B cell (primary cell): ENCODE measurements at regions not wholly inside any gene's neighbourhood (a gene's known extent, or its start where the extent isn't known, plus 50 kb on each side); places are given as distances from the start of the nearest gene placed in this dataset.

ENCODE experiments used
- ATAC-seq: fragments of 200-7000 bp; cut with Tn5 transposase; one replicate; pipeline ENCODE4 v1.10.0; 2021; ENCODE audit warnings: low read depth, mild to moderate bottlenecking, moderate number of reproducible peaks, moderate library complexity
- CTCF ChIA-PET: fragments of 350-600 bp; sonication (Branson Sonifier 250); formaldehyde crosslinking; loops from one replicate; lab custom pipeline; 2021; ENCODE audit warnings: antibody characterized with exemption, inconsistent platforms; lab: Charles Lee
- POLR2A ChIA-PET: fragments of 350-600 bp; sonication (Branson Sonifier 250); formaldehyde crosslinking; loops from one replicate; lab custom pipeline; 2021; ENCODE audit warnings: antibody characterized with exemption; lab: Charles Lee
- DNase-seq: peaks from one replicate; pipeline ENCODE4 v3.0.0; 2013
- H2AFZ ChIP-seq: 2 replicates; pipeline ENCODE4 v1.6.1; 2012; ENCODE audit warnings: mild to moderate bottlenecking, low read depth, low read length; ENCODE audit not compliant: insufficient read depth, poor library complexity, severe bottlenecking
- H3K27ac ChIP-seq, 2 donors: 1 replicate in 1 of 2; 2 replicates in 1 of 2; pipeline ENCODE4 v1.5.1; 2012 to 2013; ENCODE audit warnings: low read length in 2 of 2, mild to moderate bottlenecking in 2 of 2, moderate library complexity in 1 of 2
- H3K27me3 ChIP-seq, 4 experiments: fragments of 200-600 bp in 1 of 4; sonication (generic) in 1 of 4; replicated peaks in 1 of 4; 1 replicate in 2 of 4; 2 replicates in 2 of 4; pipeline versions ENCODE4 v1.6.1 to v1.7.0; 2013 to 2016; ENCODE audit warnings: low read length in 3 of 4, mild to moderate bottlenecking in 2 of 4, mixed read lengths in 1 of 4, moderate library complexity in 1 of 4; ENCODE audit not compliant: insufficient read depth in 4 of 4, control insufficient read depth in 3 of 4; ENCODE audit errors: control extremely low read depth in 1 of 4
- H3K36me3 ChIP-seq, 2 experiments: replicated peaks in 1 of 2; 1 replicate in 1 of 2; 2 replicates in 1 of 2; pipeline versions ENCODE4 v1.6.1 to v1.7.1; 2013; ENCODE audit warnings: low read length in 1 of 2; ENCODE audit not compliant: insufficient read depth in 2 of 2, control insufficient read depth in 1 of 2; ENCODE audit errors: control extremely low read depth in 1 of 2, extremely low read depth in 1 of 2
- H3K4me1 ChIP-seq, 2 donors: fragments of 200-600 bp in 1 of 2; sonication (generic) in 1 of 2; 1 replicate in 1 of 2; 2 replicates in 1 of 2; pipeline versions ENCODE4 v1.5.1 to v1.6.1; 2013 to 2017; ENCODE audit warnings: low read length in 2 of 2; ENCODE audit not compliant: control insufficient read depth in 2 of 2, insufficient read depth in 2 of 2
- H3K4me2 ChIP-seq: replicated peaks from 2 replicates; pipeline ENCODE3; 2012; ENCODE audit warnings: mild to moderate bottlenecking, low read depth, low read length; ENCODE audit not compliant: poor library complexity, severe bottlenecking
- H3K4me3 ChIP-seq, 5 experiments: fragments of 200-600 bp in 1 of 5; sonication (generic) in 1 of 5; 1 replicate in 3 of 5; 2 replicates in 2 of 5; pipeline versions ENCODE4 v1.5.1 to v1.7.0; 2011 to 2016; ENCODE audit warnings: low read length in 4 of 5, mild to moderate bottlenecking in 4 of 5, low read depth in 2 of 5, control low read depth in 1 of 5, moderate library complexity in 1 of 5; ENCODE audit not compliant: insufficient read depth in 1 of 5; ENCODE audit errors: control extremely low read depth in 1 of 5, extremely low read depth in 1 of 5
- H3K79me2 ChIP-seq: fragments of 200-600 bp; sonication (generic); one replicate; pipeline ENCODE4 v1.6.0; 2016; ENCODE audit warnings: low read length; ENCODE audit not compliant: control insufficient read depth, insufficient read depth
- H3K9ac ChIP-seq: fragments of 200-600 bp; sonication (generic); 2 replicates; pipeline ENCODE4 v1.6.1; 2017; ENCODE audit warnings: mild to moderate bottlenecking, low read length, moderate library complexity
- H3K9me3 ChIP-seq, 3 donors: one replicate each; pipeline versions ENCODE4 v1.6.1 to v1.7.1; 2013; ENCODE audit warnings: low read length in 2 of 3; ENCODE audit not compliant: control insufficient read depth in 2 of 3, insufficient read depth in 1 of 3; ENCODE audit errors: control extremely low read depth in 1 of 3
- H4K20me1 ChIP-seq: 2 replicates; pipeline ENCODE4 v1.6.0; 2012; ENCODE audit warnings: mild to moderate bottlenecking, low read length; ENCODE audit not compliant: insufficient read depth, control insufficient read depth, poor library complexity, severe bottlenecking
- H3K27ac Mint-ChIP-seq: one replicate; pipeline ENCODE4 v1.8.0; 2021; ENCODE audit warnings: mixed read lengths
- H3K27me3 Mint-ChIP-seq: one replicate; pipeline ENCODE4 v1.8.0; 2021; ENCODE audit warnings: mixed read lengths
- H3K4me1 Mint-ChIP-seq: one replicate; pipeline ENCODE4 v1.8.0; 2021; ENCODE audit warnings: mixed read lengths
- H3K4me3 Mint-ChIP-seq: one replicate; pipeline ENCODE4 v1.8.0; 2021; ENCODE audit warnings: mixed read lengths
- H3K9me3 Mint-ChIP-seq: one replicate; pipeline ENCODE4 v1.8.0; 2022; ENCODE audit warnings: mixed read lengths; ENCODE audit not compliant: insufficient read depth
- CTCF ChIP-seq: fragments of 200-600 bp; IDR thresholded peaks from one replicate; pipeline ENCODE4 v1.8.0; 2022; ENCODE audit warnings: antibody characterized with exemption, mild to moderate bottlenecking
- EZH2 ChIP-seq: IDR thresholded peaks from 2 replicates; pipeline ENCODE4 v1.6.1; 2012; ENCODE audit warnings: borderline replicate concordance, low read depth, mild to moderate bottlenecking, moderate library complexity, low read length; ENCODE audit not compliant: insufficient read depth, poor library complexity, severe bottlenecking
- WGBS: methylation state at CpG from one replicate; pipeline ENCODE4 v1.1.5; 2013; ENCODE audit warnings: missing lambda C conversion rate; ENCODE audit not compliant: insufficient coverage; 5-methylcytosine and 5-hydroxymethylcytosine counted together
- intact Hi-C: fragments of 100-400 bp; cut with micrococcal nuclease; formaldehyde crosslinking; loops from one replicate; pipeline ENCODE4 v1.10.0; 2022

DNA sequence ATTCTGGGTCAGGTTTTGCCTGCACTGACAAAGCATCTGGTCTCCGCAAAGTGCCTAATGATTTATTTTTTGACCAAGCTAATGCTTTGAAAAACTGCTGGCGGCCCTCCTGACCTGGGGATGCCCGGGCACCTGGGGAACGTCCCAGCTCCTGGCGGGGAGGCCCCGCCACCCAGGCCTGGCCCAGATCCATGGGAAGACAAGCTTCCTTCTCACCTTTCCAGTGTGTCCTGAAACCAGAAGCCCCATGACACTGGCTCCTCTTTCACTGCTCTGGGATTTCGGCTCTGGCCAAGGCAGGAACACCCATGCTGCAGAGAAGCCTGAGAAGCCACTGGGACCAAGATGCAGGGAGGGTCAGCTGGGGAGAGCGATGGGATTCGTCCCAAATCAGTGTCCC lies 144.1 kb downstream of the SEC61B start:
- Histone ChIP-seq H3K27me3 (peaks cover 0 to 30% (median 4%) of the 10 kb centered on the region in 4 experiments), H3K36me3 (no peaks in the 10 kb centered on the region), H3K9me3 (no peaks in the 10 kb centered on the region), H3K4me1 (peaks cover 10 to 12% of the 10 kb centered on the region in 2 donors), H3K27ac (no peak overlapping the region), H4K20me1 (no peaks in the 10 kb centered on the region), H3K4me3 (no peak overlapping the region), H3K79me2 (no peaks in the 10 kb centered on the region), H3K9ac (no peak overlapping the region), H3K4me2 (no peak overlapping the region), H2AFZ (no peak overlapping the region)
- DNase-seq (no peak), ATAC-seq (no peak)
- ChIA-PET POLR2A (no interaction called here), CTCF (no interaction called here)
- Mint-ChIP-seq H3K27me3 (peaks cover 43% of the 10 kb centered on the region), H3K4me3 (no peak overlapping the region), H3K4me1 (peaks cover 19% of the 10 kb centered on the region), H3K27ac (no peak overlapping the region), H3K9me3 (no peaks in the 10 kb centered on the region)
- intact Hi-C loops: no loop called here
- TF ChIP-seq CTCF: no peak
- no peak for TF ChIP-seq EZH2
- 89% methylated on average over 9 of the region's 9 CpGs for WGBS

DNA sequence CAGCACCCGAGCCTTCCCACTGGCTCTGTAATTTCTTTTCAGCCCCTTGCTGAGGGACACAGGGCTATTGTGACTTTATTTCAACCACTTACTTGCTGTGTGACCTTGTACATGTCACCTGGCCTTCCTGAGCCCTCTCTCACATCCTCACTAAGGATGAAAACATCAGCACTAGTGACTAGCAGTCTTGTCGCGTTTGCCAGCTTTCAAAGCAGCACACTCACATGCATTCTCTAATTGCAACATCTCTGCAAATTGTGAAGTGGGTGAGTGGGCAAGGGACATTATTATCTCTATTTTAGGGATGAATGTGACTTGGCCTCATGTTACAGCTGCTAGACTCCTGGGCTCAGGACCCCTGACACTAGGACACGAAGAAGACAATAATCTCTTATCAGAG lies 144.5 kb downstream of the SEC61B start:
- no peaks in the 10 kb centered on the region for H4K20me1 ChIP-seq
- no peaks in the 10 kb centered on the region for H3K36me3 ChIP-seq
- ATAC-seq (no peak), DNase-seq (no peak)
- POLR2A ChIA-PET: no interaction called here
- H3K27me3 ChIP-seq: peaks cover 0 to 32% (median 3%) of the 10 kb centered on the region in 4 experiments
- CTCF ChIA-PET: interaction anchor here (0.6 kb wide), 1 partner anchor 50 kb away, joined by 3 read pairs; no protein-coding TSS in a partner anchor
- no peak overlapping the region for H3K4me2 ChIP-seq
- H3K27me3 Mint-ChIP-seq: peaks cover 40% of the 10 kb centered on the region
- H3K4me1 Mint-ChIP-seq: peaks cover 19% of the 10 kb centered on the region
- H2AFZ ChIP-seq: no peak overlapping the region
- intact Hi-C loops: no loop called here
- no peaks in the 10 kb centered on the region for H3K9me3 Mint-ChIP-seq
- H3K9me3 ChIP-seq: no peaks in the 10 kb centered on the region
- H3K4me3 Mint-ChIP-seq: no peak overlapping the region
- TF ChIP-seq CTCF (no peak), EZH2 (no peak)
- WGBS: 94% methylated on average over 2 of the region's 4 CpGs
- H3K27ac ChIP-seq: no peak overlapping the region
- H3K4me1 ChIP-seq: peaks cover 10 to 12% of the 10 kb centered on the region in 2 donors
- no peak overlapping the region for H3K4me3 ChIP-seq
- no peak overlapping the region for H3K27ac Mint-ChIP-seq
- H3K79me2 ChIP-seq: no peaks in the 10 kb centered on the region
- no peak overlapping the region for H3K9ac ChIP-seq
